ENCODE measurements at regions not wholly inside any gene's neighbourhood (a gene's known extent, or its start where the extent isn't known, plus 50 kb on each side); places are given as distances from the start of the nearest gene placed in this dataset.

DNA sequence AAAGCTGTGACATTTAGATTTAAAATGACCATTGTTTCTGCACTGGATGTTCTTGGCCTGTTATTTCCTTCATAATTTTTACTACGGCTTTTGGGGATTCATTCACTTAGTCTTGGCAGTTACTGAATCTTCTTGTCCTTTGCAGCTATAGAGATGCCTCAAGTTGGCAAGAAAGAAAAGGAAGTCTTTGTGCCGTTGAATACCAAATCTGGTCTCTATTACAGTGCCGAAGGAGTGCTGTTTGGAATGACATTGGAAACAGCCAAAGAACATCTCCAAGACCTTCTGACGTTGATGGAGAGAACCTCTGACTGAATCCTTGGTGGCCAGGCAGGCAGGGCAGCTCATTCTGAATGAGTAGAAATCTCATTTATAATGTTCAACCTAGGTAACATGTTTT is 54.3 kb upstream of the NRP1 start:
- H3K4me3 ChIP-seq (ENCODE audit: low read length): no peak overlapping the region
- DNase-seq (ENCODE audit: low read depth): no peak
- TF ChIP-seq, protein P1, sequence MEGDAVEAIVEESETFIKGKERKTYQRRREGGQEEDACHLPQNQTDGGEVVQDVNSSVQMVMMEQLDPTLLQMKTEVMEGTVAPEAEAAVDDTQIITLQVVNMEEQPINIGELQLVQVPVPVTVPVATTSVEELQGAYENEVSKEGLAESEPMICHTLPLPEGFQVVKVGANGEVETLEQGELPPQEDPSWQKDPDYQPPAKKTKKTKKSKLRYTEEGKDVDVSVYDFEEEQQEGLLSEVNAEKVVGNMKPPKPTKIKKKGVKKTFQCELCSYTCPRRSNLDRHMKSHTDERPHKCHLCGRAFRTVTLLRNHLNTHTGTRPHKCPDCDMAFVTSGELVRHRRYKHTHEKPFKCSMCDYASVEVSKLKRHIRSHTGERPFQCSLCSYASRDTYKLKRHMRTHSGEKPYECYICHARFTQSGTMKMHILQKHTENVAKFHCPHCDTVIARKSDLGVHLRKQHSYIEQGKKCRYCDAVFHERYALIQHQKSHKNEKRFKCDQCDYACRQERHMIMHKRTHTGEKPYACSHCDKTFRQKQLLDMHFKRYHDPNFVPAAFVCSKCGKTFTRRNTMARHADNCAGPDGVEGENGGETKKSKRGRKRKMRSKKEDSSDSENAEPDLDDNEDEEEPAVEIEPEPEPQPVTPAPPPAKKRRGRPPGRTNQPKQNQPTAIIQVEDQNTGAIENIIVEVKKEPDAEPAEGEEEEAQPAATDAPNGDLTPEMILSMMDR (conservative IDR thresholded peaks at IDR 0.05; ENCODE audit: low read depth, low read length): no peak

DNA sequence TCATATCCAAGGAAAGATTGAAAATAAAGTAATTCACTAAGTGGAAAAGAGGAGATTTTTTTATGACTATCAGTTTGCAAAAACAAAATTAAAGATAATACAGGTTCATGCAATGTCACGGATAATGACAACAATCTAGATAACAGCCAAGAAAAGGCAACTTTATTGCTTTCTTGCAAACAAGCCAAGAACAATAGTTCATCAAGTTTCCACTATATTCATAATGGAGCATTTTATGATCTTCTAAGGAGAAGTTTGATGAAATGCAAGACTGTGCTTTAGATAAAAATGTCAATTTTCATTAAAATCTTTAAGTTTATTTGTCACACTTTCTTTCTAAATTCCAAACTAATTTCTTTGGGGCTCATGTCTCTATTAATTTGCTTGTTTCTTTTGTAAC is 53.9 kb upstream of the NRP1 start:
- TF ChIP-seq, protein P1 (conservative IDR thresholded peaks at IDR 0.05; ENCODE audit: low read depth, low read length): no peak
- no peak for DNase-seq (ENCODE audit: low read depth)
- no peak overlapping the region for H3K4me3 ChIP-seq (ENCODE audit: low read length)

DNA sequence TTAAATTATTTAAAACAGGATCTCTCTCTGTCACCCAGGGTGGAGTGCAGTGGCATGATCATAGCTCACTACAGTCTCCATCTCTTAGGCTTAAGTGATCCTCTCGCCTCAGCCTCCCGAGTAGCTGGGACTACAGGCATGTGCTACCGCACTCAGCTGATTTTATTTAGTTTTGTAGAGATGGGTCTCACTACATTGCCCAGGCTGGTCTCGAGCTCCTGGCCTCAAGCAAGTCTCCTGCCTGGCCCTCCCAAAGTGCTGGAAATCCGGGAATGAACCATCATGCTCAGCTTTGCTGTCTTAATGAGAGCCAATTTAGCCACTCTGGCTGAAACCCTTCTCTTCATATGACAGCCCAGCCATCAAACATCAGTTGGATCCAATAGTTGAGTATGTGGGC is 53.3 kb upstream of the NRP1 start:
- no peak overlapping the region for H3K4me3 ChIP-seq (ENCODE audit: low read length)
- TF ChIP-seq, protein P1 (conservative IDR thresholded peaks at IDR 0.05; ENCODE audit: low read depth, low read length): no peak
- no peak for DNase-seq (ENCODE audit: low read depth)

DNA sequence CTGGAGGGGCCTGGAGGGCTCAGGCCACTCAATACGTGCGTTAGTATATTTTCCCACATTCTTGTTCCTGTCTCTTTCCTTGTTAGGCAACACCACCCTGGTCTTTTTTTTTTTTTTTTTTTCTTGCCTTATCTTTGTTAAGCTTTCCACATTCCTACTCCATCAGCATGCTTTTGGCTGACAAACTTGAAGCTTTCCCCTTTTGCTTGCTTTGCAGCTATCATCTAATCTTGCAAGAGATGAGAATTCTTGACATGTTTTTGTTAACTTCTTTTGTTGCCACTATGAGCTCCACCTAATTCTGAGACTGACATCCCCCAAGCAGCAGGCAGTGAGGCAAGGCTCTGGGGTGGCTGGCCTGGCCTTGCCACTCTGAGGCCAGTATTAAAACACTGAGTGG is 52.5 kb upstream of the NRP1 start:
- no peak overlapping the region for H3K4me3 ChIP-seq (ENCODE audit: low read length)
- TF ChIP-seq, protein P1 (conservative IDR thresholded peaks at IDR 0.05; ENCODE audit: low read depth, low read length): no peak
- DNase-seq (ENCODE audit: low read depth): peak; percentile 14

DNA sequence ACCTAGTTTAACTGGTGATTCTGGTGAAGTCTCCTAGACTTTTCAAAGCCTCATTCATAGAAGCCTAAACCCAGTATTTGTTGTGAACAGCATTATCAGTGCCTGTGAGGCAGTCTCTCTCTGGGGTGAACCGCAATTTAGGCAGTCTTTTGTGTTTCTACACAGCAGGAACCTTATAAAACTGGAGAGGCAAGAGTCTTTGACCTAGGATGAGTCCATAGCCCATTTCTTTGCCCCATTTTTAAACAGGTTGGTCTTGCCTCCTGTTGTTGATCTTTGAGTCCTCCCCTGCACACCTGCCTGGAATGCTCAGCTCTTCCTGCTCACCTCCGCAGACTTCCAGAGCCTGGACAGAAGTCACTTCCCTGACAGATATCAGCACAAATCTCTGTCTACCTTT is 51.2 kb upstream of the NRP1 start:
- no peak for DNase-seq (ENCODE audit: low read depth)
- no peak overlapping the region for H3K4me3 ChIP-seq (ENCODE audit: low read length)
- TF ChIP-seq, protein P1 (conservative IDR thresholded peaks at IDR 0.05; ENCODE audit: low read depth, low read length): no peak

DNA sequence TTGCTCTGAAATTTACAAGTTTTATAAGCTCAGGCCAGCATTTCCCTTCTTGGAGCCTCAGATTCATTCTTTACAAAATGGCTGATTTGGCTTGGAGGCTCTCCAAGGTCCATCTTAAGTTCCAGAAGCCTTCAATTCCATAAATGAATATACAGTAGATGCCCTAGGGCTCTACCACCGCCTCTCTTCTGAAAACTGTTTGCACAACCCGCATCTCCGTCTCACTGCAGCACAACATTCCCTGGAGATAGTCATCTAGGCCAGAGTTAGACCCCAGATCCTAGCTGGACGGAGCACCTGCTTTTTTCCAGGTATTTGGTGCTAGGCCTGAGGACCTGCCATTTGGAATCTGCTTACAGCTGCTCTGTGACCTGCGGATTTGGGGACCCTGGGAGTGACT is 50.5 kb upstream of the NRP1 start:
- no peak for DNase-seq (ENCODE audit: low read depth)
- TF ChIP-seq, protein P1 (conservative IDR thresholded peaks at IDR 0.05; ENCODE audit: low read depth, low read length): no peak
- H3K4me3 ChIP-seq (ENCODE audit: low read length): no peak overlapping the region
